ENCODE measurements at regions not wholly inside any gene's neighbourhood (a gene's known extent, or its start where the extent isn't known, plus 50 kb on each side); places are given as distances from the start of the nearest gene placed in this dataset.

DNA sequence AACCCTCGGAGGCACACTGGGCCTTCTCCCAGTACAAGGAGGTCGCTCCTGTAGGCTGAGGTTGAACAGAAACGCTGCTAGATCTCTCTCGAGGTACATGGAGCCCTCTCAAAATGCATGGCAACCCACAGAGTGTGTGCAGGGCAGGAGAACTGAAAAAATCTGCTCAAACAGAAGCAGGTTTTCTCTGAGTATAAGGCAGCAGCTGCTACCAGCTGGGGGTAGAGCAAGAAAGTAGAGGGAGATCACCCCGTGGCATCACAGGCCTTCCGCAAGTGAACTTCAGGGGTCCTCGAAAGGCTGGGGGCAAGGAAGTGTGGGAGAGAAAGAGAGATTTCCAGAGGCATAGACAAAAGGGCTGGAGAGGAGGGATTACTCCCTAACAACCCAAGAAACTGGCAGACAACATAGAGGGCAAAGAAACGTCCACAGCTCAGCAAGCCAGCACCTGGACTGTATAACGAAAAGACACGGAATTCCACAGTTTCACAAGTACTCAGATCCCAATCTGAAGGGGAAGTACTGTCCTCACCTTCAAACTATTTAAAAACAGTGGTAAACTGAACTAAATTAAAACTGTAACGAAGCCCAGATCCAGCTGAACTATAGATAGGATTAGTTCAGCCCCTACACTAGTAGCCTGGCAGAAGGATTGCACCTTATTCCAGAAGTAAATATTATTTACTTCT lies 299.2 kb downstream of the IPMK start:
- Histone ChIP-seq H3K36me3 (replicated peaks in 1 of 2; ENCODE audit: control insufficient read depth in 2 of 2, insufficient read depth in 2 of 2, low read length in 2 of 2) (no peaks in the 10 kb centered on the region), H2AK5ac (ENCODE audit: low read depth, low read length) (no peak overlapping the region), H2BK120ac (ENCODE audit: low read depth, low read length) (no peak overlapping the region), H4K91ac (ENCODE audit: low read depth, low read length, poor library complexity) (no peak overlapping the region), H3K27me3 (ENCODE audit: control insufficient read depth in 3 of 3, insufficient read depth in 3 of 3, low read depth in 1 of 3, low read length in 3 of 3) (no peaks in the 10 kb centered on the region), H3K18ac (ENCODE audit: low read length) (no peak overlapping the region), H3K4me3 (ENCODE audit: low read length in 2 of 2) (no peak overlapping the region), H2BK5ac (ENCODE audit: low read length) (no peak overlapping the region), H4K8ac (ENCODE audit: low read depth, low read length) (no peak overlapping the region), H3K14ac (ENCODE audit: low read length) (no peak overlapping the region), H3K9me3 (replicated peaks in 1 of 2; ENCODE audit: control insufficient read depth in 2 of 2, insufficient read depth in 1 of 2, low read depth in 1 of 2, low read length in 2 of 2) (no peaks in the 10 kb centered on the region), H3K4me2 (ENCODE audit: insufficient read depth, low read length, poor library complexity, severe bottlenecking) (no peak overlapping the region), H3K9ac (ENCODE audit: low read depth, low read length, poor library complexity) (no peak overlapping the region), H3K23ac (ENCODE audit: low read depth, low read length, poor library complexity) (no peak overlapping the region), H2BK12ac (ENCODE audit: low read length) (no peak overlapping the region), H2AFZ (ENCODE audit: low read length) (no peak overlapping the region), H2BK15ac (ENCODE audit: low read length) (no peak overlapping the region), H3K4me1 (ENCODE audit: control insufficient read depth in 2 of 2, insufficient read depth in 1 of 2, low read depth in 1 of 2, low read length in 2 of 2) (no peaks in the 10 kb centered on the region), H3K4ac (ENCODE audit: low read length) (no peak overlapping the region), H3K27ac (replicated peaks; ENCODE audit: low read length) (no peak overlapping the region), H3K79me1 (ENCODE audit: low read depth, low read length) (no peaks in the 10 kb centered on the region)
- DNase-seq (ENCODE audit: low spot score): no peak
- no CpG with 5 or more reads among the region's 11 CpGs for WGBS, 2 donors (ENCODE audit: extremely low coverage in 2 of 2, insufficient read length in 2 of 2, insufficient replicate concordance in 1 of 2)

DNA sequence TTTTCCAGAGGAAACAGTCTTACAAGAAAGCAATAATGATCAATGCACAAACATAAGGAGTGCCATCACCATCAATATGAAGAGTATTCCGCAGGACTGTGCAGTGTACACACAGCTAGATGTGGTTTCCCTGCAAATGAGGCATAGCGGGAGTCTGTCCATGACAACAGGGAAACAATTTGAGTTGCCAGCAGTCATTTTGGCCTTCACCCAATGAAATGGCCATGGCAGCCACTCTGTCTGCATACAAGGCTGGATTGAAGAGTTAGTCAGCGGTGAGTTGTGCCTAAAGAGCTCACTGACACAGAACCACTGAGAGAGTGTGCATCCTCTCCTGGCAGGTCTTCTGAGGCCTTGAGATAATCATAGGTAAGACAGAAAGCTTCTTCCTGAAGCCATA lies 303.3 kb downstream of the IPMK start:
- no peak overlapping the region for H3K4me3 ChIP-seq (ENCODE audit: low read length in 2 of 2)
- no peak overlapping the region for H4K8ac ChIP-seq (ENCODE audit: low read depth, low read length)
- H3K79me1 ChIP-seq (ENCODE audit: low read depth, low read length): no peaks in the 10 kb centered on the region
- no peak overlapping the region for H3K18ac ChIP-seq (ENCODE audit: low read length)
- no peaks in the 10 kb centered on the region for H3K9me3 ChIP-seq (replicated peaks in 1 of 2; ENCODE audit: control insufficient read depth in 2 of 2, insufficient read depth in 1 of 2, low read depth in 1 of 2, low read length in 2 of 2)
- H3K9ac ChIP-seq (ENCODE audit: low read depth, low read length, poor library complexity): no peak overlapping the region
- H2BK12ac ChIP-seq (ENCODE audit: low read length): no peak overlapping the region
- H4K91ac ChIP-seq (ENCODE audit: low read depth, low read length, poor library complexity): no peak overlapping the region
- H3K36me3 ChIP-seq (replicated peaks in 1 of 2; ENCODE audit: control insufficient read depth in 2 of 2, insufficient read depth in 2 of 2, low read length in 2 of 2): no peaks in the 10 kb centered on the region
- no peak overlapping the region for H2BK120ac ChIP-seq (ENCODE audit: low read depth, low read length)
- H2AFZ ChIP-seq (ENCODE audit: low read length): no peak overlapping the region
- no peak overlapping the region for H3K27ac ChIP-seq (replicated peaks; ENCODE audit: low read length)
- no peak overlapping the region for H3K4ac ChIP-seq (ENCODE audit: low read length)
- WGBS, 2 donors (ENCODE audit: extremely low coverage in 2 of 2, insufficient read length in 2 of 2, insufficient replicate concordance in 1 of 2): no CpG with 5 or more reads among the region's 3 CpGs
- no peak overlapping the region for H3K14ac ChIP-seq (ENCODE audit: low read length)
- H2BK5ac ChIP-seq (ENCODE audit: low read length): no peak overlapping the region
- no peak for DNase-seq (ENCODE audit: low spot score)
- H3K23ac ChIP-seq (ENCODE audit: low read depth, low read length, poor library complexity): no peak overlapping the region
- no peaks in the 10 kb centered on the region for H3K27me3 ChIP-seq (ENCODE audit: control insufficient read depth in 3 of 3, insufficient read depth in 3 of 3, low read depth in 1 of 3, low read length in 3 of 3)
- H3K4me1 ChIP-seq (ENCODE audit: control insufficient read depth in 2 of 2, insufficient read depth in 1 of 2, low read depth in 1 of 2, low read length in 2 of 2): no peaks in the 10 kb centered on the region
- H3K4me2 ChIP-seq (ENCODE audit: insufficient read depth, low read length, poor library complexity, severe bottlenecking): no peak overlapping the region
- no peak overlapping the region for H2AK5ac ChIP-seq (ENCODE audit: low read depth, low read length)
- H2BK15ac ChIP-seq (ENCODE audit: low read length): no peak overlapping the region

DNA sequence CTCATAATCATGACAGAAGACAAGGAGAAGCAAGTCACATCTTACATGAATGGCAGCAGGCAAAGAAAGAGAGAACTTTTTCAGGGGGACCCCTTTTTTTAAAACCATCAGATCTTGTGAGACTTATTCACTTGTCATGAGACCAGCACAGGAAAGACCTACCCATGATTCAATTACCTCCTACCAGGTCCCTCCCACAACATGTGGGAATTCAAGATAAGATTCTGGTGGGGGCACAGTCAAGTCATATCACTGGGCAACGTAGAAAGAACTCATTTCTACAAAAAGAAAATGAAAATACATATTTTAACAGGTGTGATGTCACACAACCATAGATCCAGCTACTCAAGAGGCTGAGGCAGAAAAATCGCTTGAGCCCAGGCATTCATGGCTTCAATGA lies 304.1 kb downstream of the IPMK start:
- Histone ChIP-seq H3K4me3 (ENCODE audit: low read length in 2 of 2) (no peak overlapping the region), H3K4me1 (ENCODE audit: control insufficient read depth in 2 of 2, insufficient read depth in 1 of 2, low read depth in 1 of 2, low read length in 2 of 2) (no peaks in the 10 kb centered on the region), H3K4me2 (ENCODE audit: insufficient read depth, low read length, poor library complexity, severe bottlenecking) (no peak overlapping the region), H3K14ac (ENCODE audit: low read length) (no peak overlapping the region), H4K8ac (ENCODE audit: low read depth, low read length) (no peak overlapping the region), H2BK5ac (ENCODE audit: low read length) (no peak overlapping the region), H4K91ac (ENCODE audit: low read depth, low read length, poor library complexity) (no peak overlapping the region), H3K9ac (ENCODE audit: low read depth, low read length, poor library complexity) (no peak overlapping the region), H3K36me3 (replicated peaks in 1 of 2; ENCODE audit: control insufficient read depth in 2 of 2, insufficient read depth in 2 of 2, low read length in 2 of 2) (no peaks in the 10 kb centered on the region), H3K18ac (ENCODE audit: low read length) (no peak overlapping the region), H3K27ac (replicated peaks; ENCODE audit: low read length) (no peak overlapping the region), H3K79me1 (ENCODE audit: low read depth, low read length) (no peaks in the 10 kb centered on the region), H2BK120ac (ENCODE audit: low read depth, low read length) (no peak overlapping the region), H2BK12ac (ENCODE audit: low read length) (no peak overlapping the region), H3K4ac (ENCODE audit: low read length) (no peak overlapping the region), H3K23ac (ENCODE audit: low read depth, low read length, poor library complexity) (no peak overlapping the region), H2AFZ (ENCODE audit: low read length) (no peak overlapping the region), H2AK5ac (ENCODE audit: low read depth, low read length) (no peak overlapping the region), H3K27me3 (ENCODE audit: control insufficient read depth in 3 of 3, insufficient read depth in 3 of 3, low read depth in 1 of 3, low read length in 3 of 3) (no peaks in the 10 kb centered on the region), H2BK15ac (ENCODE audit: low read length) (no peak overlapping the region), H3K9me3 (replicated peaks in 1 of 2; ENCODE audit: control insufficient read depth in 2 of 2, insufficient read depth in 1 of 2, low read depth in 1 of 2, low read length in 2 of 2) (no peaks in the 10 kb centered on the region)
- no CpG with 5 or more reads among the region's 2 CpGs for WGBS, 2 donors (ENCODE audit: extremely low coverage in 2 of 2, insufficient read length in 2 of 2, insufficient replicate concordance in 1 of 2)
- no peak for DNase-seq (ENCODE audit: low spot score)

DNA sequence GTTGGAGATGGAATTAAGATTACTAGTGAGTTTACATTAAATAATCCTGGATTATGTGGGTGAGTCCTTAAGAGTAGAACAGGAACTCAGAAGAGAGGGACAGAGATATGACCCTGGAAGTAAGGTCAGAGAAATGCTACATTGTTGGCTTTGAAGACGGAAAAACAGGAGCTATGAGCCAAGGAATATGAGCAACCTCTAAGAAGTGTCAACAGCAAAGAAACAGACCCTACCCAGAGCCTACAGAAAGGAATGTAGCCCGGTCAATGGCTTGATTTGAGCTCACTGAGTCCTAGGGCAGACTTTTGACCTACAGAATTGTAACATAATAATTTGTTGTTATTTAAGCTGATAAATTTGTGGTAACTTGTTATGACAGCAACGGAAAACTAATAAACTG lies 304.9 kb downstream of the IPMK start:
- Histone ChIP-seq H2BK5ac (ENCODE audit: low read length) (no peak overlapping the region), H3K9me3 (replicated peaks in 1 of 2; ENCODE audit: control insufficient read depth in 2 of 2, insufficient read depth in 1 of 2, low read depth in 1 of 2, low read length in 2 of 2) (no peaks in the 10 kb centered on the region), H3K4me1 (ENCODE audit: control insufficient read depth in 2 of 2, insufficient read depth in 1 of 2, low read depth in 1 of 2, low read length in 2 of 2) (no peaks in the 10 kb centered on the region), H3K4me2 (ENCODE audit: insufficient read depth, low read length, poor library complexity, severe bottlenecking) (no peak overlapping the region), H3K23ac (ENCODE audit: low read depth, low read length, poor library complexity) (no peak overlapping the region), H4K91ac (ENCODE audit: low read depth, low read length, poor library complexity) (no peak overlapping the region), H2BK120ac (ENCODE audit: low read depth, low read length) (no peak overlapping the region), H3K18ac (ENCODE audit: low read length) (no peak overlapping the region), H3K4ac (ENCODE audit: low read length) (no peak overlapping the region), H3K36me3 (replicated peaks in 1 of 2; ENCODE audit: control insufficient read depth in 2 of 2, insufficient read depth in 2 of 2, low read length in 2 of 2) (no peaks in the 10 kb centered on the region), H2BK15ac (ENCODE audit: low read length) (no peak overlapping the region), H2AFZ (ENCODE audit: low read length) (no peak overlapping the region), H3K27ac (replicated peaks; ENCODE audit: low read length) (no peak overlapping the region), H4K8ac (ENCODE audit: low read depth, low read length) (no peak overlapping the region), H2AK5ac (ENCODE audit: low read depth, low read length) (no peak overlapping the region), H3K9ac (ENCODE audit: low read depth, low read length, poor library complexity) (no peak overlapping the region), H3K14ac (ENCODE audit: low read length) (no peak overlapping the region), H3K4me3 (ENCODE audit: low read length in 2 of 2) (no peak overlapping the region), H3K79me1 (ENCODE audit: low read depth, low read length) (no peaks in the 10 kb centered on the region), H2BK12ac (ENCODE audit: low read length) (no peak overlapping the region), H3K27me3 (ENCODE audit: control insufficient read depth in 3 of 3, insufficient read depth in 3 of 3, low read depth in 1 of 3, low read length in 3 of 3) (no peaks in the 10 kb centered on the region)
- no peak for DNase-seq (ENCODE audit: low spot score)
- WGBS, 2 donors (ENCODE audit: extremely low coverage in 2 of 2, insufficient read length in 2 of 2, insufficient replicate concordance in 1 of 2): no CpG with 5 or more reads among the region's 3 CpGs
